ENCODE measurements at regions not wholly inside any gene's neighbourhood (a gene's known extent, or its start where the extent isn't known, plus 50 kb on each side); places are given as distances from the start of the nearest gene placed in this dataset.

- DNase-seq (no peak), ATAC-seq (no peak)
- H3K4me1 Mint-ChIP-seq, result no peaks in the 10 kb centered on the region
- H3K4me3 Mint-ChIP-seq, result no peak overlapping the region
- H3K9me3 Mint-ChIP-seq, result no peaks in the 10 kb centered on the region
- H3K27me3 Mint-ChIP-seq, result no peaks in the 10 kb centered on the region
- no peak overlapping the region for H3K27ac Mint-ChIP-seq
- no peaks in the 10 kb centered on the region for H3K36me3 Mint-ChIP-seq (ENCODE audit: low read depth)
Observed at GRCh38 chr16:87222335-87222734, 94.9 kb downstream of the C16orf95 start.

DNA sequence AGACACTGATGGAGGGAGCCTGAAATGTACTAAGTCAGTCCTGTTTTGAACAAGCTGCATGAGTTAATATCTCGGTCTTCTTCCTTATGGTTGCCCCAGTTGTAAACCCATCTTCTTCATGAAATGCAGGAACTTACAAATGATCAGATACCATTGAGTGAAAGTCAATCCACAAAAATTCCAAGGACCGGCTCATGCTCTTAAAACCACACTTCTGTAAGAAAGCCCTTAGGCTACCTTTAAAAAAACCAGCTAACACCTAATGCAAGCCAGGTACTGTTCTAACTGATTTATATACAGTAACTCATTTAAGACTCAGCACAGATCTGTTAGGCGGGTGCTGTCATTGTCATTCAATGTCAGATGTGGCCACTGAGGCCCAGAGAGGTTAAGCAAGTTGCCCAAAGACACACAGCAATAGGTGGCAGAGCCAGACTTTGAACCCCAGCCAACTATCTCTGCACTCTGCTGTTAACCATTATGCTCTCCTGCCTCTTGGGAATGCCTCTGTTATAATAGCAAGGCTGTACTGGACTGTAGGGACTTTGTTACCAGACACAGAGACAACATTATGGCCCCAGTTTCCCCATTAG lies 93.4 kb downstream of the C16orf95 start:
- ATAC-seq, result no peak
- Mint-ChIP-seq H3K4me3 (no peak overlapping the region), H3K27me3 (no peaks in the 10 kb centered on the region), H3K9me3 (no peaks in the 10 kb centered on the region), H3K27ac (no peak overlapping the region), H3K36me3 (ENCODE audit: low read depth) (no peaks in the 10 kb centered on the region), H3K4me1 (no peaks in the 10 kb centered on the region)
- no peak for DNase-seq

DNA sequence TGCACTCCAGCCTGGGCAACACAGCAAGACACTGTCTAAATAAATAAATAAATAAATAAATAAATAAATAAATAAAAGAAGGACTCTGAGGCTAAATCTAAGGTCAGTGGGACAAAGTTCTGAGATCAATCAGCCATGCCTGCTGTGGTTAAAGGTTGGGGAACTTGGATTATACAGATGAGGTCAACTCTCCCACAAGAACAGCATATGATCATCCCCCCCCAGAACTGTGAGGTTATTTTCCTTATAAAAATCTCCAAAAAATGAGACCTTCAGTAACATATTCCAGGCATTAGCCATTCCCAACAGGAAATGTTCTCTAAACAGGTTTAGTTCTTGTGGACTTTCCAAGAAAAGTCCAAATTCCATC lies 90.3 kb downstream of the C16orf95 start:
- H3K27ac Mint-ChIP-seq, result no peak overlapping the region
- no peaks in the 10 kb centered on the region for H3K36me3 Mint-ChIP-seq (ENCODE audit: low read depth)
- ATAC-seq (no peak), DNase-seq (no peak)
- H3K4me1 Mint-ChIP-seq, result no peaks in the 10 kb centered on the region
- no peak overlapping the region for H3K4me3 Mint-ChIP-seq
- H3K27me3 Mint-ChIP-seq, result no peaks in the 10 kb centered on the region
- peaks cover 1% of the 10 kb centered on the region for H3K9me3 Mint-ChIP-seq

GRCh38 chr16:87227296-87227951 lies 89.8 kb downstream of the C16orf95 start:
- DNase-seq (no peak), ATAC-seq (no peak)
- peaks cover 3% of the 10 kb centered on the region for H3K9me3 Mint-ChIP-seq
- no peak overlapping the region for H3K4me3 Mint-ChIP-seq
- H3K27me3 Mint-ChIP-seq, result no peaks in the 10 kb centered on the region
- H3K36me3 Mint-ChIP-seq (ENCODE audit: low read depth), result no peaks in the 10 kb centered on the region
- H3K27ac Mint-ChIP-seq, result no peak overlapping the region
- no peaks in the 10 kb centered on the region for H3K4me1 Mint-ChIP-seq

GRCh38 chr16:87228363-87228762 lies 88.8 kb downstream of the C16orf95 start:
- DNase-seq (no peak), ATAC-seq (no peak)
- Mint-ChIP-seq H3K27me3 (no peaks in the 10 kb centered on the region), H3K9me3 (peaks cover 3% of the 10 kb centered on the region), H3K4me3 (no peak overlapping the region), H3K36me3 (ENCODE audit: low read depth) (no peaks in the 10 kb centered on the region), H3K4me1 (no peaks in the 10 kb centered on the region), H3K27ac (no peak overlapping the region)

GRCh38 chr16:87229230-87230188 lies 87.7 kb downstream of the C16orf95 start:
- Mint-ChIP-seq H3K4me1 (no peaks in the 10 kb centered on the region), H3K27ac (no peak overlapping the region), H3K4me3 (no peak overlapping the region), H3K27me3 (peaks cover 4% of the 10 kb centered on the region), H3K9me3 (peaks cover 3% of the 10 kb centered on the region), H3K36me3 (ENCODE audit: low read depth) (no peaks in the 10 kb centered on the region)
- no peak for ATAC-seq
- DNase-seq, result no peak

DNA sequence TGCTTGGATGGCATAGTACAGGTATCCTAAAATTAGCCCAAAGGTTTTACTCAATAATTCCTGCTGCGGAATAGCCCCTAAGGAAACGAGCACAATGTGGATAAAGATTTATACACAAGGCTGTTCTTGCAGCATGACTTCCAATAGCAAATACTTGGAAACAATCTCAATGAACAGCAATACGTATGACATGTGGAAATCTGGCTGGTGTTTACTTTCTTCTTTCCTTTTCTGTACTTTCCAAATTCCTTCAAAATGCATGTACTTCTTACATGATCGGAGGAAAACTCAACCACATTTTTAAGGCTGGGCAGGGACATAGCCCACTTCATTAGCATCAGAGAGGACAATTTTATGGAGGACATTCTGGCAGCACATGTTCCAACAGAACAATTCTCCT lies 86.6 kb downstream of the C16orf95 start:
- no peak overlapping the region for H3K4me3 Mint-ChIP-seq
- H3K4me1 Mint-ChIP-seq, result no peaks in the 10 kb centered on the region
- ATAC-seq (no peak), DNase-seq (no peak)
- no peak overlapping the region for H3K27ac Mint-ChIP-seq
- H3K36me3 Mint-ChIP-seq (ENCODE audit: low read depth), result no peaks in the 10 kb centered on the region
- peaks cover 8% of the 10 kb centered on the region for H3K27me3 Mint-ChIP-seq
- H3K9me3 Mint-ChIP-seq, result peaks cover 3% of the 10 kb centered on the region

DNA sequence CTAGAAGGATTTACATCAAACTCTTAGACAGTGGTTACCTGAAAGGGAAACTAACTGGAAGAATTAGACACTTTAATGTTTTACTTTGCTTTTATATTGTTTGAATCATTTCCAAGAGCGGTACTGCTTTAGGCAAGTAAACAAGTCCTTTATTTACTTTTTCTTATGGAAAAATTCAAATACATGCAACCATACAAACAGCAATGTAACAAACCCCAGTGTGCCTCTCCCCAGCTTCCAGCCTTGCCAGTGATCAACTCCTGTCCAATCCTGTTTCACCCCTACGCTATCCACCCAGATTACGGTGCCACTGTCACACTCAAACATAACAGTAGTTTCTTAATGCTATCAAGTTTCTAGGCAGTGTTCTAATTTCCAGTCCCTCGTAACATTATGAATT lies 85.9 kb downstream of the C16orf95 start:
- peaks cover 14% of the 10 kb centered on the region for H3K27me3 Mint-ChIP-seq
- H3K36me3 Mint-ChIP-seq (ENCODE audit: low read depth), result no peaks in the 10 kb centered on the region
- H3K9me3 Mint-ChIP-seq, result peaks cover 3% of the 10 kb centered on the region
- no peak overlapping the region for H3K27ac Mint-ChIP-seq
- ATAC-seq (no peak), DNase-seq (no peak)
- H3K4me3 Mint-ChIP-seq, result no peak overlapping the region
- peaks cover 6% of the 10 kb centered on the region for H3K4me1 Mint-ChIP-seq

- Mint-ChIP-seq H3K4me3 (no peak overlapping the region), H3K9me3 (peaks cover 3% of the 10 kb centered on the region)
Observed at GRCh38 chr16:87231911-87232310, 85.3 kb downstream of the C16orf95 start.

DNA sequence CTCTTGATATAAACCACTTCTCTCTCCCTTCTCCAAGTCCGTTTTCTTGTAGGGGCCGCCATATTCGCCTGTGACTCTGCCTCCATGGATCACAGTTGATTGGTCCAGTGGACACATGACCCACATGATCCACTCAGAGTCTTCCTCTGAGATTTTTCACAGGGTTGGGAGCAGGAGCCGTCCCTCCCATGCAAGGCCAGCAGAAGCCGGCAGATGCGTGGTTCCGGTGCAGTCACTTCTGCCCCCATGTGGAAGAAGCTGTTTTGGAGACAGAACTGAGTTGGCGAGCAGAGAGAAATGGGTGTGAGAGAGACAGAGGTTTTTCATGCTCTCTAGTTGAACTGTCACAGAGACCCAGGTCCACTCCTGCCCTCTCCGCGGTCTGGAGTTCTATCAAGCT lies 83.3 kb downstream of the C16orf95 start:
- DNase-seq (no peak), ATAC-seq (no peak)
- Mint-ChIP-seq H3K4me1 (peaks cover 13% of the 10 kb centered on the region), H3K36me3 (ENCODE audit: low read depth) (no peaks in the 10 kb centered on the region), H3K27me3 (peaks cover 22% of the 10 kb centered on the region), H3K9me3 (peaks cover 3% of the 10 kb centered on the region), H3K4me3 (no peak overlapping the region), H3K27ac (no peak overlapping the region)

More at GRCh38 chr16:87231911-87232310, 85.3 kb downstream of the C16orf95 start:
- Mint-ChIP-seq H3K27me3 (peaks cover 17% of the 10 kb centered on the region), H3K27ac (no peak overlapping the region), H3K36me3 (ENCODE audit: low read depth) (no peaks in the 10 kb centered on the region), H3K4me1 (peaks cover 10% of the 10 kb centered on the region)
- DNase-seq (no peak), ATAC-seq (no peak)

- ATAC-seq, result no peak
- no peak overlapping the region for H3K27ac Mint-ChIP-seq
- DNase-seq, result no peak
- H3K4me1 Mint-ChIP-seq, result peaks cover 13% of the 10 kb centered on the region
- peaks cover 3% of the 10 kb centered on the region for H3K9me3 Mint-ChIP-seq
- H3K4me3 Mint-ChIP-seq, result no peak overlapping the region
- peaks cover 22% of the 10 kb centered on the region for H3K27me3 Mint-ChIP-seq
- no peaks in the 10 kb centered on the region for H3K36me3 Mint-ChIP-seq (ENCODE audit: low read depth)
Observed at GRCh38 chr16:87234601-87235000, 82.6 kb downstream of the C16orf95 start.

- H3K4me3 Mint-ChIP-seq, result no peak overlapping the region
- no peak for ATAC-seq
- no peaks in the 10 kb centered on the region for H3K36me3 Mint-ChIP-seq (ENCODE audit: low read depth)
- H3K9me3 Mint-ChIP-seq, result peaks cover 3% of the 10 kb centered on the region
- no peak overlapping the region for H3K27ac Mint-ChIP-seq
- peaks cover 25% of the 10 kb centered on the region for H3K27me3 Mint-ChIP-seq
- no peak for DNase-seq
- H3K4me1 Mint-ChIP-seq, result peaks cover 13% of the 10 kb centered on the region
Observed at GRCh38 chr16:87235810-87236515, 81.2 kb downstream of the C16orf95 start.

DNA sequence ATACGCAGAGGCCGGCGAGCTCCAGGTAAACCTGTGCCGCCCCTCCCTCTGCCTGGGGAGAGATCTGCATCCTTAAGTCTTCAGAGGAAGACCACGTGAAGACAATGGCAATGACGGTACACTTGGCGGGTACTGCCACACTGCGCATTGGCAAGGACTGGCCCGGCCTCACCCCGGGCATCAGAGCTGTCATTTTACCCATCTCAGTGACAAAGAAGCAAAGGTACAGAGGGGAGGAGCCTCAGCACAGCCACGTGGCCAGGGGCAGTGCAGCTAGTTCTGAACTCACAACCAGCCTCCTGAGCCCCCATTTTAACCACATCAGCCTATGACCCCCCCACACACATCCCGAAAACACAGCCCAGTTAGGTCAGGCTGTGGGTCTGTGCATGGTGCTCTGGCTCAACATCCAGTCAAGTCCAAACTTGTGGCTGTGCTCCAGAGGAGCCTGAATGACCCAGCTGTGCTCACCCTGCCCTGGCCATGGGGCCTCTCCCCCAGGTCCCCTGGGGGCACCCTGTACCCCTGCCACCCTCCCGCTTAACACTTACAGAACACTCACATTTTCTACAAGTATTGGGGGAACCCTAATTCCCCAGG lies 80.6 kb downstream of the C16orf95 start:
- Mint-ChIP-seq H3K36me3 (ENCODE audit: low read depth) (no peaks in the 10 kb centered on the region), H3K27me3 (peaks cover 25% of the 10 kb centered on the region), H3K4me1 (peaks cover 13% of the 10 kb centered on the region), H3K27ac (no peak overlapping the region), H3K4me3 (no peak overlapping the region), H3K9me3 (peaks cover 3% of the 10 kb centered on the region)
- ATAC-seq (no peak), DNase-seq (no peak)

- no peaks in the 10 kb centered on the region for H3K9me3 Mint-ChIP-seq
- DNase-seq (no peak), ATAC-seq (no peak)
- H3K27me3 Mint-ChIP-seq, result peaks cover 25% of the 10 kb centered on the region
- H3K4me3 Mint-ChIP-seq, result no peak overlapping the region
- H3K4me1 Mint-ChIP-seq, result peaks cover 13% of the 10 kb centered on the region
- no peak overlapping the region for H3K27ac Mint-ChIP-seq
- no peaks in the 10 kb centered on the region for H3K36me3 Mint-ChIP-seq (ENCODE audit: low read depth)
Observed at GRCh38 chr16:87238361-87238715, 78.9 kb downstream of the C16orf95 start.

Measured in activated naive CD8-positive, alpha-beta T cell treated with anti-CD3 and anti-CD28 coated beads, Interleukin-2, amount 50 U/mL, for 24 hours (primary cell).